ENCODE measurements at regions not wholly inside any gene's neighbourhood (a gene's known extent, or its start where the extent isn't known, plus 50 kb on each side); places are given as distances from the start of the nearest gene placed in this dataset.

GRCh38 chr9:88024896-88025295 lies 50.6 kb upstream of the CDK20 start (continued):
- TF ChIP-seq, protein P1, sequence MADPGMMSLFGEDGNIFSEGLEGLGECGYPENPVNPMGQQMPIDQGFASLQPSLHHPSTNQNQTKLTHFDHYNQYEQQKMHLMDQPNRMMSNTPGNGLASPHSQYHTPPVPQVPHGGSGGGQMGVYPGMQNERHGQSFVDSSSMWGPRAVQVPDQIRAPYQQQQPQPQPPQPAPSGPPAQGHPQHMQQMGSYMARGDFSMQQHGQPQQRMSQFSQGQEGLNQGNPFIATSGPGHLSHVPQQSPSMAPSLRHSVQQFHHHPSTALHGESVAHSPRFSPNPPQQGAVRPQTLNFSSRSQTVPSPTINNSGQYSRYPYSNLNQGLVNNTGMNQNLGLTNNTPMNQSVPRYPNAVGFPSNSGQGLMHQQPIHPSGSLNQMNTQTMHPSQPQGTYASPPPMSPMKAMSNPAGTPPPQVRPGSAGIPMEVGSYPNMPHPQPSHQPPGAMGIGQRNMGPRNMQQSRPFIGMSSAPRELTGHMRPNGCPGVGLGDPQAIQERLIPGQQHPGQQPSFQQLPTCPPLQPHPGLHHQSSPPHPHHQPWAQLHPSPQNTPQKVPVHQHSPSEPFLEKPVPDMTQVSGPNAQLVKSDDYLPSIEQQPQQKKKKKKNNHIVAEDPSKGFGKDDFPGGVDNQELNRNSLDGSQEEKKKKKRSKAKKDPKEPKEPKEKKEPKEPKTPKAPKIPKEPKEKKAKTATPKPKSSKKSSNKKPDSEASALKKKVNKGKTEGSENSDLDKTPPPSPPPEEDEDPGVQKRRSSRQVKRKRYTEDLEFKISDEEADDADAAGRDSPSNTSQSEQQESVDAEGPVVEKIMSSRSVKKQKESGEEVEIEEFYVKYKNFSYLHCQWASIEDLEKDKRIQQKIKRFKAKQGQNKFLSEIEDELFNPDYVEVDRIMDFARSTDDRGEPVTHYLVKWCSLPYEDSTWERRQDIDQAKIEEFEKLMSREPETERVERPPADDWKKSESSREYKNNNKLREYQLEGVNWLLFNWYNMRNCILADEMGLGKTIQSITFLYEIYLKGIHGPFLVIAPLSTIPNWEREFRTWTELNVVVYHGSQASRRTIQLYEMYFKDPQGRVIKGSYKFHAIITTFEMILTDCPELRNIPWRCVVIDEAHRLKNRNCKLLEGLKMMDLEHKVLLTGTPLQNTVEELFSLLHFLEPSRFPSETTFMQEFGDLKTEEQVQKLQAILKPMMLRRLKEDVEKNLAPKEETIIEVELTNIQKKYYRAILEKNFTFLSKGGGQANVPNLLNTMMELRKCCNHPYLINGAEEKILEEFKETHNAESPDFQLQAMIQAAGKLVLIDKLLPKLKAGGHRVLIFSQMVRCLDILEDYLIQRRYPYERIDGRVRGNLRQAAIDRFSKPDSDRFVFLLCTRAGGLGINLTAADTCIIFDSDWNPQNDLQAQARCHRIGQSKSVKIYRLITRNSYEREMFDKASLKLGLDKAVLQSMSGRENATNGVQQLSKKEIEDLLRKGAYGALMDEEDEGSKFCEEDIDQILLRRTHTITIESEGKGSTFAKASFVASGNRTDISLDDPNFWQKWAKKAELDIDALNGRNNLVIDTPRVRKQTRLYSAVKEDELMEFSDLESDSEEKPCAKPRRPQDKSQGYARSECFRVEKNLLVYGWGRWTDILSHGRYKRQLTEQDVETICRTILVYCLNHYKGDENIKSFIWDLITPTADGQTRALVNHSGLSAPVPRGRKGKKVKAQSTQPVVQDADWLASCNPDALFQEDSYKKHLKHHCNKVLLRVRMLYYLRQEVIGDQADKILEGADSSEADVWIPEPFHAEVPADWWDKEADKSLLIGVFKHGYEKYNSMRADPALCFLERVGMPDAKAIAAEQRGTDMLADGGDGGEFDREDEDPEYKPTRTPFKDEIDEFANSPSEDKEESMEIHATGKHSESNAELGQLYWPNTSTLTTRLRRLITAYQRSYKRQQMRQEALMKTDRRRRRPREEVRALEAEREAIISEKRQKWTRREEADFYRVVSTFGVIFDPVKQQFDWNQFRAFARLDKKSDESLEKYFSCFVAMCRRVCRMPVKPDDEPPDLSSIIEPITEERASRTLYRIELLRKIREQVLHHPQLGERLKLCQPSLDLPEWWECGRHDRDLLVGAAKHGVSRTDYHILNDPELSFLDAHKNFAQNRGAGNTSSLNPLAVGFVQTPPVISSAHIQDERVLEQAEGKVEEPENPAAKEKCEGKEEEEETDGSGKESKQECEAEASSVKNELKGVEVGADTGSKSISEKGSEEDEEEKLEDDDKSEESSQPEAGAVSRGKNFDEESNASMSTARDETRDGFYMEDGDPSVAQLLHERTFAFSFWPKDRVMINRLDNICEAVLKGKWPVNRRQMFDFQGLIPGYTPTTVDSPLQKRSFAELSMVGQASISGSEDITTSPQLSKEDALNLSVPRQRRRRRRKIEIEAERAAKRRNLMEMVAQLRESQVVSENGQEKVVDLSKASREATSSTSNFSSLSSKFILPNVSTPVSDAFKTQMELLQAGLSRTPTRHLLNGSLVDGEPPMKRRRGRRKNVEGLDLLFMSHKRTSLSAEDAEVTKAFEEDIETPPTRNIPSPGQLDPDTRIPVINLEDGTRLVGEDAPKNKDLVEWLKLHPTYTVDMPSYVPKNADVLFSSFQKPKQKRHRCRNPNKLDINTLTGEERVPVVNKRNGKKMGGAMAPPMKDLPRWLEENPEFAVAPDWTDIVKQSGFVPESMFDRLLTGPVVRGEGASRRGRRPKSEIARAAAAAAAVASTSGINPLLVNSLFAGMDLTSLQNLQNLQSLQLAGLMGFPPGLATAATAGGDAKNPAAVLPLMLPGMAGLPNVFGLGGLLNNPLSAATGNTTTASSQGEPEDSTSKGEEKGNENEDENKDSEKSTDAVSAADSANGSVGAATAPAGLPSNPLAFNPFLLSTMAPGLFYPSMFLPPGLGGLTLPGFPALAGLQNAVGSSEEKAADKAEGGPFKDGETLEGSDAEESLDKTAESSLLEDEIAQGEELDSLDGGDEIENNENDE (IDR thresholded peaks at IDR 0.05; ENCODE audit: insufficient replicate concordance, low read length), result no peak
- TF ChIP-seq SIX5 (IDR thresholded peaks at IDR 0.05; ENCODE audit: low read depth, low read length) (no peak), POLR2AphosphoS5 (IDR thresholded peaks at IDR 0.05; ENCODE audit: low read depth, low read length) (no peak), BCL11A (IDR thresholded peaks at IDR 0.05; ENCODE audit: low read depth in 2 of 2, low read length in 2 of 2) (no peak), GTF2F1 (IDR thresholded peaks at IDR 0.05; ENCODE audit: borderline replicate concordance, low read depth, low read length) (no peak), SUZ12 (IDR thresholded peaks at IDR 0.05; ENCODE audit: low read length) (no peak), CHD2 (IDR thresholded peaks at IDR 0.05; ENCODE audit: low read length) (no peak), TCF12 (IDR thresholded peaks at IDR 0.05; ENCODE audit: low read depth, low read length) (no peak), BRCA1 (IDR thresholded peaks at IDR 0.05; ENCODE audit: low read depth, low read length) (no peak), KDM1A (IDR thresholded peaks at IDR 0.05; ENCODE audit: borderline replicate concordance, low read length) (no peak), RNF2 (IDR thresholded peaks at IDR 0.05; ENCODE audit: borderline replicate concordance, low read depth, low read length, missing control alignments, poor library complexity, severe bottlenecking) (no peak), SP2 (IDR thresholded peaks at IDR 0.05; ENCODE audit: low read length) (no peak)
- TF ChIP-seq, protein P2, sequence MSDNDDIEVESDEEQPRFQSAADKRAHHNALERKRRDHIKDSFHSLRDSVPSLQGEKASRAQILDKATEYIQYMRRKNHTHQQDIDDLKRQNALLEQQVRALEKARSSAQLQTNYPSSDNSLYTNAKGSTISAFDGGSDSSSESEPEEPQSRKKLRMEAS (IDR thresholded peaks at IDR 0.05), result no peak
